ENCODE measurements at regions not wholly inside any gene's neighbourhood (a gene's known extent, or its start where the extent isn't known, plus 50 kb on each side); places are given as distances from the start of the nearest gene placed in this dataset.

DNA sequence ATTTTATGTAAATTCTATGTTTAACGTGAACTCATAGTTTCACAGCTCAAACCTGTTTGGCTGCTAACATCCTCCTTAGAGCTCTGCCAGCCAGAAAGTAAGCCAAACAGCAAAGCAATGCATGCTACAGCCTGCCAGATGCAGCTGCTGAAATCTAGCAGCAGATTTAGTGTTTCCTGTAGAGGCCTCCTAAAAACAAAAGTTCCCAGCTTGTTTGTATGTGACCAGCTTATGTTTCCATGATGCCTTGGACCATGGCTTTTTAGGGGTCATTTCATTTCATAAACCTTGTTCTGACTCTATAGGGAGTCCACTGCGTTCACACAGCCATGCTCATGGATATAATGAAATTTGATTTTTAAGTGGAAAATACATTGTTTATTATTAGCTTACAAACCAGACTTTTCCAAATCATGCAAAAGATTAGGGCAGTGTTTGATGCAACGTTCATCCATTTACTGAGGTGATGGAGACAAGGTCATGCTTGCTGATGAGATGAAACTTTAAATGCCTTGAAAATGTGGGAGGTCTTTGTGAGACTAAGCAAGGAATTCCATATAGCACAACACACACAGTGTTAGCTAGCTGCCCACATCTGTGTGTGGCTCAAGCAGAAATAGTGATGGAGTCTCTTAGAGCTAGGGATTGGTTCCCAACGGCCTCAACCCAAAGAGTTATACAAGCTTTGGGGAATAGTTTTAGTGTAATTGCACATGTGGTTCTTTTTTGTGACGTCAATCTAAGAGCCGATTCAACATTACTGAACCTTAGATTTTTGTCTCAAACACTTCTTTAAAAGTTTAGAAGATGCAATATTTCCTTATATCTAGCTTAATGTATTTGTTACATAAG, 157.5 kb upstream of the LRIG3 start:
- H3K27ac ChIP-seq (ENCODE audit: low read length) = no peak overlapping the region

DNA sequence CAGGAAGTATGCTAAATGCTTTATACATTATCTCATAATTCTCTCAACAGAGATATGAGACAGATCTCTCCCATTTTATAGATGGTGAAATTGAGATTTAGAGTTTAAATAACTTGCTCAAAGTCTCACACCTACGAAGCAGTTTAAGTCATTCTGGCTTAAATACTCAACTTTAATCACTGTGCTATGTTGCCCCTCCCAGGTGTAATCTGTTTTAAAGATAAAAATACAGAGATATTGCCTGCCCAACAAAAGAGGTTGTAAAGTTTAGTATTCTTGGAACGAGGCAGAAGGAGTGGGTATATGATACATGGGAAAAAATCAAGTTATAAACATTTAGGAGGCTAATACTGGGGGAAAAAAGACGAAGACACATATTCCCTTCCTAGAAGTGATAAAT, 156.8 kb upstream of the LRIG3 start:
- Histone ChIP-seq H3K9me3 (ENCODE audit: insufficient read depth, low read depth, low read length) (no peaks in the 10 kb centered on the region), H3K4me3 (ENCODE audit: low read length) (no peak overlapping the region), H3K27me3 (ENCODE audit: insufficient read depth, low read length) (no peaks in the 10 kb centered on the region), H3K27ac (ENCODE audit: low read length) (no peak overlapping the region), H3K9ac (ENCODE audit: low read depth, low read length) (no peak overlapping the region), H3K36me3 (ENCODE audit: insufficient read depth, low read depth, low read length) (no peaks in the 10 kb centered on the region), H3K4me1 (ENCODE audit: insufficient read depth, low read length) (peaks cover 6% of the 10 kb centered on the region; the same call in 1 of the 2 replicates)

More for the DNA sequence above, 157.5 kb upstream of the LRIG3 start:
- Histone ChIP-seq H3K36me3 (ENCODE audit: insufficient read depth, low read depth, low read length) (no peaks in the 10 kb centered on the region), H3K4me3 (ENCODE audit: low read length) (no peak overlapping the region), H3K9me3 (ENCODE audit: insufficient read depth, low read depth, low read length) (no peaks in the 10 kb centered on the region), H3K27me3 (ENCODE audit: insufficient read depth, low read length) (no peaks in the 10 kb centered on the region), H3K4me1 (ENCODE audit: insufficient read depth, low read length) (peaks cover 6% of the 10 kb centered on the region; the same call in 1 of the 2 replicates), H3K9ac (ENCODE audit: low read depth, low read length) (no peak overlapping the region)

DNA sequence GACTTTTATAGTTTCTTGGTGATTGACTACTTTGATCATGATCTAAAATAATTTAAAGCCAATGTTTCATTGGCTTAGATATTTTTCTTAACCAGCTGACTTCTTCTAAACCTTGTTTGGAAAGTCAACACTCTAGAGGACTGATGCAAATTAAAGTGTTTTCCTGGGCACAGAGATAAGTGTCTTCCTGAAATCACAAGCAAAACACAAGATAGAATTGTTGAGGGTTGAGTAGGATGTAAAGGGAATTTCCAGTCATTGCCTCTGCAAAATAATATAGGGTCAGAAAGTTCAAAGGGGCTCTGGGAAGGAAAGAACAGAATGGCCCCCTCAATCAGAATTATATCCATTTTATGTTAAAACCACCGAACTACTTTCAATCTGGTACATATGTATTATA, 156.3 kb upstream of the LRIG3 start:
- H3K27me3 ChIP-seq (ENCODE audit: insufficient read depth, low read length) = no peaks in the 10 kb centered on the region
- no peak overlapping the region for H3K9ac ChIP-seq (ENCODE audit: low read depth, low read length)
- H3K4me1 ChIP-seq (ENCODE audit: insufficient read depth, low read length) = peaks cover 6% of the 10 kb centered on the region; the same call in 1 of the 2 replicates
- H3K9me3 ChIP-seq (ENCODE audit: insufficient read depth, low read depth, low read length) = no peaks in the 10 kb centered on the region
- H3K36me3 ChIP-seq (ENCODE audit: insufficient read depth, low read depth, low read length) = no peaks in the 10 kb centered on the region
- H3K27ac ChIP-seq (ENCODE audit: low read length) = no peak overlapping the region
- H3K4me3 ChIP-seq (ENCODE audit: low read length) = no peak overlapping the region

DNA sequence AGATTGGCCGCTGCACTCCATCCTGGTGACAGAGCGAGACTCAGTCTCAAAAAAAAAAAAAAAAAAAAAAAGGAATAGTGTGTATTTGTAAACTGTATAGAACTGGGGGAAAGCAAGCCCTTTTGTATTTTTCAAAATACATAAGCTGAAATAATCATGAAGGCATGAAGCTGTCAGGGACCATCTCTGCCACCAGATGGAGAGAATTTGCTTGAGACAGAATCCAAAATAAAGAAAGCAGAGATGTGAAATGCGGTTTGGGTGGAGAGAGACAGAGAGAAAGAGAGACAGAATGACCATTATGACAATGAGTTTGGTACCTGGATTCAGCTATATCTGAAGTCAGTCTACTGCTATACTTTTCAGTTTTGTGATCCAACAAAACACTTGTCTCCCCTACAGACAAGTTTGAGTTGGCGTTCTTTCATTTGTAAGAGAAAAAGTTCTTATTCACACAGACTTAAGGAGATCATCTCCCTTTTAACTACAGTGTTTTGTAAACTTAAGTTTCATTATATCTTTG, 155.7 kb upstream of the LRIG3 start:
- no peak overlapping the region for H3K27ac ChIP-seq (ENCODE audit: low read length)
- H3K9me3 ChIP-seq (ENCODE audit: insufficient read depth, low read depth, low read length) = no peaks in the 10 kb centered on the region
- H3K9ac ChIP-seq (ENCODE audit: low read depth, low read length) = no peak overlapping the region
- H3K36me3 ChIP-seq (ENCODE audit: insufficient read depth, low read depth, low read length) = no peaks in the 10 kb centered on the region
- no peak overlapping the region for H3K4me3 ChIP-seq (ENCODE audit: low read length)
- no peaks in the 10 kb centered on the region for H3K27me3 ChIP-seq (ENCODE audit: insufficient read depth, low read length)
- peaks cover 6% of the 10 kb centered on the region; the same call in 1 of the 2 replicates for H3K4me1 ChIP-seq (ENCODE audit: insufficient read depth, low read length)

DNA sequence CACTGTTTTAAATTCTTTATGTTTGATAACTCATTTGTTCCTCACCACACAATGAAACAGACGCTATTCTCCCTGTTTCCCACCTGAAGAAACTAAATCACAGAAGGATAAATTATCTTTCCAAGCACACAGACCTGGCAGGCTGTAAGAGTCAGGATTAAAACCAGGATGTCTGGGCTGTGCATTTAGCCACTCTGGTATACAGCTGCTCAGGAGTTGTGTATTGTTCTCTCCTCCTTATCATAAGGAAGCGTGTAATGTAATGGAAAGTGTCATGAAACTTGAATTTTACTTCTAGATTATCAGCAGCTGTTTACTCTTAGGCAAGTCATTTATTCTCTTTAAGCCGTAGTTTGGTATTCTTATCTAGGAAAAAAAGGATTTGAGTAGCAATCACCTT, 154.8 kb upstream of the LRIG3 start:
- Histone ChIP-seq H3K27ac (ENCODE audit: low read length) (no peak overlapping the region), H3K9me3 (ENCODE audit: insufficient read depth, low read depth, low read length) (no peaks in the 10 kb centered on the region), H3K4me1 (ENCODE audit: insufficient read depth, low read length) (peaks cover 6% of the 10 kb centered on the region; the same call in 1 of the 2 replicates), H3K27me3 (ENCODE audit: insufficient read depth, low read length) (no peaks in the 10 kb centered on the region), H3K9ac (ENCODE audit: low read depth, low read length) (no peak overlapping the region), H3K4me3 (ENCODE audit: low read length) (no peak overlapping the region), H3K36me3 (ENCODE audit: insufficient read depth, low read depth, low read length) (no peaks in the 10 kb centered on the region)

DNA sequence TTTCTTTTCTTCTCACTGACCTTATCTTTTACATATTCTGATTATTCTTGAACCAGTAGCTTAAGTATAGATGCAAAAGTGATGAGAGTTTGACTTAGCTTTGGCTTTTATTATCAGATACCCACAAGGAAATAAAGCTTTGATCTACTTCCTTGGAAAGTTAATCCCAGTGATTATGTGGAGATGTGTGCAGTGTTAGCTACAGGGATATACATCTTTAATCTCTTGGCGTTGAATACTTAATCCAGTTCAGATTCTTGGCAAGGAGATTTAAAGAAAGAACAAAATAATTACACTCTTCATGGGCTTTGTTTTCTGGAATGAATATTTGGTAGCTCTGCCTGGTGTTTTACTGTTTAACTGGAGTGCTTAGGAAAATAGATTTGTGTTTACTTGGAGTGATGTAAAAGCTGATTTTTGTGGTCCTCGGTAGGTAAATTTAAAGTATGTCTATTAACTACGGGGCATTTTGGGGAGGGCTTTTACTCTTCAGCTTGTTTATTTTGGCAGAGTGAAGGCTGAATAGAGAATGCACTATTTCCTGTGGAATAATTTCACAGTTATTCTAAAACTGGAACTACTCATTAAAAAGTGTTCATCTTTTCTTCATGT, 150.1 kb upstream of the LRIG3 start:
- H3K4me3 ChIP-seq (ENCODE audit: low read length) = no peak overlapping the region
- H3K27ac ChIP-seq (ENCODE audit: low read length) = no peak overlapping the region
- H3K4me1 ChIP-seq (ENCODE audit: insufficient read depth, low read length) = no peaks in the 10 kb centered on the region

DNA sequence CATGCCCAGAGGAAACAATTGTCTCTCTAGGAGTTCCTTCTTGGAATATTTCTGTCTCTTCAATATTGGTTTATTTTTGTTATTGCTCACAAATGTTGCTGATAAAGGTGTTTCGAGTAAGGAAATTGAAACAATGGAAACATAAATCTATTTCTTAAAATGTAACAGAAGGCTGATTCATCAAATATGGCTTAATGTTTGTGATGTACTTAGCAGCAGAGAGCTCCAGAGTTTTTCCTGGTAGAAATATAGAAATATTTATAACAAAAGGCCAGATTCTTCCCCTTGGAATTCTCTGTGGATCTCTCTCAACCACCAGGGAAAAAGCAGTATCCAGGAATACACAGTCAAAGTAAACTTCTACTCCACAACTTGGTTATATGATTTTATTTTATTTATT, 149.2 kb upstream of the LRIG3 start:
- no peak overlapping the region for H3K27ac ChIP-seq (ENCODE audit: low read length)

More for the DNA sequence above, 150.1 kb upstream of the LRIG3 start:
- H3K9me3 ChIP-seq (ENCODE audit: insufficient read depth, low read depth, low read length) = no peaks in the 10 kb centered on the region
- no peak overlapping the region for H3K9ac ChIP-seq (ENCODE audit: low read depth, low read length)
- no peaks in the 10 kb centered on the region for H3K27me3 ChIP-seq (ENCODE audit: insufficient read depth, low read length)
- H3K36me3 ChIP-seq (ENCODE audit: insufficient read depth, low read depth, low read length) = no peaks in the 10 kb centered on the region

DNA sequence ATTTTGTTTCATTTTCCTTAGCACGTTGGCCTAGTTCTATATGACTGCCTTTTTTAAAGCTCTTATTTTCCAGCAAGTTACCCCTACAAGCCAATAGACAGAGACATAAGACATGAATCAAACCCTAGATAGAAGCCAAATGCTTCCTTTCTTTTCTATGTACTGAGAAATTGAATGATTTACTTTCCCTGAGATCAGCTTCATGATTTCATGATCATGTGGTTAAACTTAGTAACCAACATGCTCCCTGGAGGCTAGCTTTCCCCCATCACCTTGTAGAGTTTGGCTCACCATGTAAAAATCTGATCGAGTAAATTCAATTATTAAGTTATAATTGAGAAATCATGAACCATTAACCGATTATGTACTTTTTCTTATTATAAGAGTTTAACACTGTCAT, 148.1 kb upstream of the LRIG3 start:
- H3K36me3 ChIP-seq (ENCODE audit: insufficient read depth, low read depth, low read length) = no peaks in the 10 kb centered on the region
- H3K4me3 ChIP-seq (ENCODE audit: low read length) = no peak overlapping the region
- H3K27ac ChIP-seq (ENCODE audit: low read length) = no peak overlapping the region
- no peaks in the 10 kb centered on the region for H3K4me1 ChIP-seq (ENCODE audit: insufficient read depth, low read length)
- H3K9ac ChIP-seq (ENCODE audit: low read depth, low read length) = no peak overlapping the region
- no peaks in the 10 kb centered on the region for H3K9me3 ChIP-seq (ENCODE audit: insufficient read depth, low read depth, low read length)
- no peaks in the 10 kb centered on the region for H3K27me3 ChIP-seq (ENCODE audit: insufficient read depth, low read length)

More for the DNA sequence above, 149.2 kb upstream of the LRIG3 start:
- H3K27me3 ChIP-seq (ENCODE audit: insufficient read depth, low read length) = no peaks in the 10 kb centered on the region
- H3K36me3 ChIP-seq (ENCODE audit: insufficient read depth, low read depth, low read length) = no peaks in the 10 kb centered on the region
- no peak overlapping the region for H3K4me3 ChIP-seq (ENCODE audit: low read length)
- H3K9me3 ChIP-seq (ENCODE audit: insufficient read depth, low read depth, low read length) = no peaks in the 10 kb centered on the region
- no peaks in the 10 kb centered on the region for H3K4me1 ChIP-seq (ENCODE audit: insufficient read depth, low read length)
- no peak overlapping the region for H3K9ac ChIP-seq (ENCODE audit: low read depth, low read length)

DNA sequence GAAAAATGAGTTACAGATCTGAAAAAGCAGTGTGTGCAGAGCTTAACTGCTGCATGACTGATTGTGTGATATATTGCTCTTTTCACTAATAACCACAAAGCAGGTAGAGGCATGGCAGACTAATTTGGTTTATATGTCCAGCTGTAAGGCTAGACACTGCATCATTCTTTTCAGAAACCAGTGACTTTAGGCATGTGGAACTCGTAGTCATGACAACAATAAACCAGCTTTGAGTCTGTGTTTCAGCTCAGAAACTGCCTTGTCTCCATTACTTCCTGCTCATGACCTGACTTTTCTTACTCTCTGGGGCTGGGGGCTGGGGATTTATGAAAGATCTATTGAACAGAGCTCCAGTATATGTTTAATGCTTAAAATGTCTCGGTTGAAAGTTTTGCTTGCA, 146.8 kb upstream of the LRIG3 start:
- Histone ChIP-seq H3K9me3 (ENCODE audit: insufficient read depth, low read depth, low read length) (no peaks in the 10 kb centered on the region), H3K4me1 (ENCODE audit: insufficient read depth, low read length) (no peaks in the 10 kb centered on the region), H3K9ac (ENCODE audit: low read depth, low read length) (no peak overlapping the region), H3K27ac (ENCODE audit: low read length) (no peak overlapping the region), H3K4me3 (ENCODE audit: low read length) (no peak overlapping the region), H3K36me3 (ENCODE audit: insufficient read depth, low read depth, low read length) (no peaks in the 10 kb centered on the region), H3K27me3 (ENCODE audit: insufficient read depth, low read length) (no peaks in the 10 kb centered on the region)

DNA sequence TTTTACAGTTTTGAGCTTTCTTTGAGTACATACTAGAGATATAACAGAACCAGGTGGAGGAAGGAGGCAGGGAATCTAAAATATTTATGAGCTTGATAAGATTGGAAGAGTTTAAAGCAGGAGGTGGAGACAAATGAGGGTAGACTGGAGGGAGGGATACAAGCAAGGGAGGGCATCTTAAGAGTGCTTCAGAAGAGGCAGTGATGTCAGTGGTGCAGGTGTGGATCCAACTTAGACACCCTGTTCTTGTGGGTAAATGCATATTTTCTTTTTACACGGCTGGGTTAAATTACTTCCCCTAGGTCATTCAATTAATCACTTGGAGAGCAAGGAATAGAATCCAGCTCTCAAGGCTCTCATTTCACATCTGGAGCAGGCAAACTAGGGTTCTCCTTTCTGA, 146.1 kb upstream of the LRIG3 start:
- Histone ChIP-seq H3K4me3 (ENCODE audit: low read length) (no peak overlapping the region), H3K4me1 (ENCODE audit: insufficient read depth, low read length) (no peaks in the 10 kb centered on the region), H3K27ac (ENCODE audit: low read length) (no peak overlapping the region), H3K36me3 (ENCODE audit: insufficient read depth, low read depth, low read length) (no peaks in the 10 kb centered on the region), H3K9me3 (ENCODE audit: insufficient read depth, low read depth, low read length) (no peaks in the 10 kb centered on the region), H3K27me3 (ENCODE audit: insufficient read depth, low read length) (no peaks in the 10 kb centered on the region), H3K9ac (ENCODE audit: low read depth, low read length) (no peak overlapping the region)

DNA sequence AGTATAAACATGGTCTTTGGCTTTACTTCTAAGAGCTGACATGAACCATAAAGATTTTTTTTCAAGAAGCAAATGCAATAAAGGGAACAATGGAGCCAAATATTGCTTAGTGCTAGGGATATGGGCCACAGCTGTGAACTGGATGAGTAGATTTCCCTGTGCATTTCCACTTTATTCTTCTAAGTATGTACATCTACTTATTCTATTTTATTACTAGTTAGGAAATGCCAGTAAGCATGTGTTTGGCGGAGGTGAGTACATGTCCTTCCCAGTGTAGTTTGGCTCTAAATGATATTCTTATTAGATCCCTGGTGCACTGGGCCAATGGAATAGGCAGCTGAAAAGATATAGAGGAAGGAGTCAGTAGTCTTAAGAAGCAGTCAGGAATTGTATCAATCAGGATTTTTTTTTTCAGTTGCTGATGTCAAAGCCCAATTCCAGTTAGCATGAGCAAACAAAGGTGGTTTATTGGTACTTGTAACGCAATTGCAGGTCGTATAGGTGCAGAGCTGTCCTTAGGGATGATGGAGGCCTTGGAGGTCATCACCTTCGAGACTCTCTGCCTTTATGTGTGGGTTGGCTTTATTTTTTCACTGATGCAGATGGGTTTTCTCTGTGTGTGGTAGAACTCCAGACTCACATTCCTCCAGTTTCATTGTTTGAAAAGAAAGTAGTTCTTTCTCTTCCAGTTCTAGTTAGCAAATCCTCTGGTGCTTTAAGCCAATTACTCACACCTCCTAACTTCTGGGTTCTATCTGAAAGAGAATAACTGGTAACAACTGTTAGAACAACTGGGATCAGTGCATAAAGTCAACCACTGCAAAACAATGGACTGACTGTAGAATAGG, 139.0 kb upstream of the LRIG3 start:
- no peaks in the 10 kb centered on the region for H3K4me1 ChIP-seq (ENCODE audit: insufficient read depth, low read length)
- no peaks in the 10 kb centered on the region for H3K9me3 ChIP-seq (ENCODE audit: insufficient read depth, low read depth, low read length)
- H3K27me3 ChIP-seq (ENCODE audit: insufficient read depth, low read length) = no peaks in the 10 kb centered on the region
- no peak overlapping the region for H3K4me3 ChIP-seq (ENCODE audit: low read length)
- no peaks in the 10 kb centered on the region for H3K36me3 ChIP-seq (ENCODE audit: insufficient read depth, low read depth, low read length)
- H3K27ac ChIP-seq (ENCODE audit: low read length) = no peak overlapping the region
- no peak overlapping the region for H3K9ac ChIP-seq (ENCODE audit: low read depth, low read length)

All from iPS-20b (cell line).